HG03103 (cell line): ENCODE measurements at regions not wholly inside any gene's neighbourhood (a gene's known extent, or its start where the extent isn't known, plus 50 kb on each side); places are given as distances from the start of the nearest gene placed in this dataset.

Experiments used
- ATAC-seq: cut with Tn5 transposase; IDR thresholded peaks from one replicate; pipeline ENCODE4 v1.9.1; 2021; ENCODE audit warnings: low read depth; ENCODE audit not compliant: unreplicated experiment

DNA sequence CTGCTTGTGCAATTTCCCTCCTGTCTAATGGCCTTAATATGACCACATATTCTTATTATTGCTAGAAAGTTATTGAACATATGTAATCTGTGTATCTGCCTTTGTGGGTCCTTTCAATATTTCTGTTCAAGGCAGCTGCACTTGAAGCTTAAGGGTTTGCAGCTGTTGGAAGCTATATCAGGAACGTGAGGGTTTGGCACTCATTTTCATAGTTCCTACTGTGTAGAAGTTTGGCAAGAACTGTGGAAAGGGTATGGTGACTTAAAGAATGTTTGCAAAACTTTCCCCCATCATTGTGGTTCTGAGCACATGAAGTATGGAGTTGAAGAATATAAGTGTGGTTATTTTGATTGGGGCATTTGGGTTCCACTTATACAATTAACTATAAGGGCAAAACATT, 144.7 kb upstream of the SEMA3A start:
- ATAC-seq = no peak

DNA sequence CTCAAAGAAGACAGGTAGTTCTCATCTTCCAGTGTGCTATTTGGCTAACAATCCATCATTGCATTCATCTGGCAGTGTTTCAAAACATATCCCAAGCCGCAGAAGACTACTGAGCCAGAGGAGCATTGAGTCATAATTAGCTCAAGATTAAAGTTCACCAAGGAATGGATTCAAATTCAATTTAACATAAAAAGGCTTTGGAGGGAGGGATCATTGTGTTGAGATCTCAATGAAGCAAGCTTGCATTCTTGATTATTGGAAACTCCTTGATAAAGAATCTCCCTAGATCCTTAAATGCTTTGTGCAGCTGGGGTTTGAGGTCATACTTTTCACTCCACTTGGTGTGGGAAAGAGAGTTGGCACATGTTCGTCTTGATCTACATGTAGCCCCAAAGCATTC, 142.8 kb upstream of the SEMA3A start:
- ATAC-seq = no peak

DNA sequence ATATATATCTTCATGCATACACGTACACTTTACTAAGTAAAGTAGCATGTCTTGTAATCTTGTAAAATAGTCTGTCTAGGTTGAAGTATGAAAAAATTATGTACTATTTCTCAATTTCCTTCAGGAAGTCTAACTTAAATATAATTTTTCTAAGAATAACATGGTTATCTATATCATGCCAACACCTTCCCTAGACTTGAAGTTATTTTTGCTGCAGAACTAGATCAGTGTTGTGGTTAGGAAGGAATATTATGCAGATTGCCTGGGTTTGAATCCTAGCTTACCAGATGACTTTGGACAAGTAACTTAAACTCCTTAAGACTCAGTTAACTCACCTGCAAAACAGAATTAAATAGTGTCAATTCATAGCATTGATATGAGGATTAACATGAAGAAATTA, 142.2 kb upstream of the SEMA3A start:
- no peak for ATAC-seq

DNA sequence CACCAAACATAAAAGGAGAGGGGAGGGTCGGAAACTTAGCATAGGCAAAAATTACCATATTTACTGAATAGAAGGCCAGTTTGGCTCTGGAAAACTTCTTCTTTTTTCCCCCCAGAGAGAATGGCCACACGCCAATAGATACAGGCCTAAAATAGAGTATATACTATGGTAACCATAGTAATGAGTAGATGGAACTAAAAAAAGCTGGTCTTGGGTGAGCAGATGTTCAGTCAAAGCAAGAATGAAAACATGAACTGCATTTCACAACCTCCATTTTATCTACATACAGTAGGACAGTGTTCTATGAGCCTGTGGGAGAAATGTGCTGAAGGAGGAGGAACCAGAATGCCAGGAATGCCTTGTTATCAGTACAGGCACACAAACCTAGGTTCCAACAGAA, 141.7 kb upstream of the SEMA3A start:
- no peak for ATAC-seq

DNA sequence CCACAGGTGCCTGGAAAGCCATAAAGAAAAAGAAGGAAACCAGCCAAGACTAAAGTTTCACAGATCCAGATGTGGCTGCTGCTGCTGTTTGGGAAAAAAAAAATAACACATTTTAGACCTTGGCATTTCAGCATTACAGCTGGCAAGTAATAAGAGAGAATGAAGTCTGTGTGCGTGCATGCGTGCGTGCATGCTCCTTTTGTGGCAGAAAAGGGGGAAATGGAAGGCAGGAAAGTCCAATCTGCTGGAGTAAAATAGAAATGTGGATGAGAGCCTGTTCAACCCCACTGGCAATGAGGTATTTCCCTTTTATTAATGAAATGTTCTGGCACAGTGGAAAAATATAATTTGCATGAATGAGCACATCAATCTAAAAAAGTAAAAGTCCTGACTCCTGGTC, 137.0 kb upstream of the SEMA3A start:
- ATAC-seq = no peak

DNA sequence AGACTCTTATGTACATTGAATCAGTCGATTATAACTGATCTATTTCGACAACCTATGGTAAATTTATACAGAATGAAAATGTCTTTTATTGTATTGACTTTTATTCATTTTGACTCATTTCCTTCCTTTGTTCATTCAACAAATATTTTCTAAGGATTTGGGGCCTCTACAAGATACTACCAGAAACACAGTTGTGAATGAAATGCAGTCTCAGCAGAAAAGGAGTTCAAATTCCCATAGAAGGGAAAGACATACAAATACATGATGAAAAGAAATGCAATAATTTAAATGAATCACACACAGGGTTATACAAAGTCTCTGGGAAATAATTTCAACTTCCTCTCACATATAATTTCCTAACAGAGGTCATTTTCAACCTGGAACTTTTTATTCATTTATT, 134.0 kb upstream of the SEMA3A start:
- ATAC-seq = no peak

DNA sequence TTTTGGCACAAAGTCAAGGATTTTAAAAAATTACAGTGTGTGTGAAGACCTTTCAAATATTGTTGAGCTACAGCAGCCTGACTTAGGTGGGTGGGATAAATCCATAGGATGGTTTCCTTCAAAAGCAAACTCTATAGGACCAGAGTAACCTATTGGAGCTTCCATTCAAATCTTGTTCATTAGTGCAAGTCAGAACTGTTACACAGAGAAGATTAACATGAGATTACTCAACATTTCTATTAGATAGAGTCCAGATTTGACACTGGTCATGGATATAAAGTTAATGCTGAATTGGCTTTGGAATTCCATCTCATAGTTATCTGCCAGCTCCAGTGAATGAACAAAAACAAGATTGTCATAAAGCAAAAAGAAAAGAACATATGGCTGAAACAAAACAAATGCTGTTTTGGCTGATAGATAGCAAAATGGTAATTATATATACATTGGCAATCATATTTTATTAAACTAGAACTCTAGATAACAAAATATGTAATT, 129.6 kb upstream of the SEMA3A start:
- ATAC-seq = no peak

DNA sequence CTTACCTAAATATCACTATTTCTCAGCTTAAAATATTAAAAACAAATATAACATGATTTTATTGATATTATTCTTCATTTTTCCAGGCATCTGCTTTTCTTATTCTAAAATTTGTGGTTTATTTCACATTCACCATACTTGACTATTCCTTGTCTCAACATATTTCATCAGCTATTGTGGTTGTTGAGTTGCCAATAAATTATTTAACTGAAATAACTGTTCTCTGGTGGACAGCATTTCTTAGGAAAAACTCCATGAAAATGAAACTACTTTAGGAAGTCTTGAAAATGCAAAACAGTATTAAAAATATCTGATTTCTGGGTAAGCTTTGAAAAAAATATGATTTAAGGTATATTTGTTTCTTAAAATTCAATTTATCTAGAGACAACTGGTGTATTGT, 122.9 kb upstream of the SEMA3A start:
- no peak for ATAC-seq

DNA sequence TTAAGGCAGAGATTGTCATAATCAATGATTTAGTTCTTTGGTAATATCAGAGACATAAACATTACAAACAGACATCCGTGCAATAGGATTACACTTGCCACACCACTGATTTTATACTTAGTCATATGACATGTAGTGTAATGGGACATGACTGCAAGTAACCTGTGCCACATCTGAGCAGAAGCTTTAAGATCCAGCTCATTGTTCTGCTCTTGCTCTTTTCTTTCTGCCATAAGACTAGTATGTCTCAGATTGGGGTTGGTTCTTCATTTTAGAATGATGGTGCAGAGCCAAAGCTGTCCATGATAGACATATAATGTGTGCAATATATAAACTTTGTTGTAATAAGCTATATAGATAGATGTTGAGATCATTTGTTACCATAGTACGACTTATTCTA, 119.7 kb upstream of the SEMA3A start:
- no peak for ATAC-seq

DNA sequence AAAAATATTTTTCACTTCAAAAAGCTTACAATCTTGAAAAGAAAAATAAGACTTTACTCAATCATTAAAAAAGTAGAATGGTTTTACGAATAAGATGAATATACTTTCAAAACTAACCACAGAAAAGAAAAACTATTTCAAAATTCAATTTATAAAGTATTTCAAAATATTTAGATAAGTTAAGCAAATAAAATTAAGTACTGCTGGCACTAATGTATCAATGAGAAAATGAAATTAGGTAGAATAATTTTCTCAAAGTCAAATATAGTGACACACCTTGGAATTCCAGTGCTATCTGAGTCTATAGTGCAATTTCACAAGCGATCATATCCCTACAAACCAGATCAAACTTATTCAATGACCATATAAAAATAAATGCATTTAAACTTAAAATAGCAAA, 109.8 kb upstream of the SEMA3A start:
- no peak for ATAC-seq

DNA sequence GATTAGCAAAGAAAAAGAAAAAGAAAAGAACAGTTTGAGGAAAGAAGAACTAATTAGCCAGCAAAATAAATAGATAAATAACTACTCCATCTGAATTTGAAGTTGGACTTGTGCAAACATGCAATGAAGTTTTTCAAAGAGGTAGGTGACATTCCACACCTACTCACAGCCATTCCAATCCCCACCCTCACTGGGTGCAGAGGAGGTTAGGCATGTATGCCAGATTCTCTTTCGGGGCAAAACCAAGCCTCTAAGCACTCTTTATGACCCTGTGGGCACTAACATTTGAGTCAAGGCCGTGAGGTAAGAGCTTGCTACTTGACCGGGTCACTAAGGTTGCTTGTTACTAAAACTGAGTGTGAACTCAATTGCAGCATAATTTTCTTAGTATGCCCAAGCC, 108.4 kb upstream of the SEMA3A start:
- ATAC-seq = no peak

DNA sequence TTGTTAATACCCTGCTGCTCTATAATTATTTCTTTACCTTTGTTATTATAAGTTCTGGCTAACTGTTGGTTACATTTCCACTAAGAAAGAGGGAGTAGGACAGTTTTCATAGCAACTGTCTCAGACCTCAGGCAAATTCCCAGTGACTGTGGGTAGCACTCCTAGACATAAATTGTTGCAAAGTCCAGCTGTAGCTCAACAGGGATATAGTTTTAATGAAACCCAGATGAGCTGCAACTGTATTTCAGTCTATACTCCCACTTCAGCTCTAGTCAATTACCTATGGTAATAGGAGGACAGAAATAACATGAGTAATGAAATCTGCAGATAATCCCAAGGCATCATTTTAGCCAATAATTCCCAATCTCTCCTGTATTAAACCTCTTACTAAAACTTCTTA, 103.0 kb upstream of the SEMA3A start:
- ATAC-seq = no peak

DNA sequence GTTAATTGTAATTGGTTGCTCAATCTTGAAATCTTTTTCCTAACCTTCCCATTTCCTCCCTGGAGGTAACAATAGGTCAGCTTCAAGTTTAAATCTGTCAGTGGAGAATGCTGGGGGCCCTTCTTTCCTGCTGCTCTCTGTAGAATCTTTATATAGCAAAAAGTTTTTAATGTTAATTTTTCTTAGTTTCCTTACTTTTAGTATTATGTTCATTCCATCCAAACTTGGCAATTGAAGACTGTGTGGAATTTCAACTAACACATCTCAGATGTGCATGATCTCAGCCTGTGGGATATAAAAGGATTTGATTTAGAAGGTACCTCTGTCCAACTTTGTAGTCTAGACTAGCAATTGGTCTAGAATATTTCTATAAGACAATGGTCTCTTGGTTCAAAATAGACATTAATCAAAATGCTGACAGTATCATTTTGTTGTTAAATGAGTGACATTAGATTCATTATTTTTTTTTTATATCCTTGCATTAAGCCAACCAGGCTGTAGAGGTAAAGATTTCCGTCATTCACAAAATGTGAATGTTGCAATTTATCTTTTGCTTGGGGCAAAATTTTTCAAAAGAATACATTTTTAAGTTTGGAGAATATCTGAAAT, 100.4 kb upstream of the SEMA3A start:
- ATAC-seq = no peak

DNA sequence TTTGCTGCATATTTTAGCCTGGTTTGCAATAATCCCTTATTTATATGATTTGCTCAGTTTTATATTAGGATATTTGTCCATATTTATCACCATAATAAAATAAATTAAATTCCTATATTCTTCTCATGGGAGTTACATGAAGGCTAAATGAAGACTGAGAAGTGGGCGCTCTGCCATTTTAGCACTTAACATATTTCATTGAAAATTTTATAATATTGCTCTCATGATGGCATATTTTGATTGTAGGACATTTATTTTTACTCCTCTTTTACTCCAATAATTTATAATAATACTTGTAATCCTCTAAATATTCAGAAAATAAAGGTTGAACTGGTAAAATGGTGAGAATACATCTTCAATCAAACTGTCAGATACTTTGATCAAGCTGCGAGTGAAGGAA, 99.8 kb upstream of the SEMA3A start:
- no peak for ATAC-seq

DNA sequence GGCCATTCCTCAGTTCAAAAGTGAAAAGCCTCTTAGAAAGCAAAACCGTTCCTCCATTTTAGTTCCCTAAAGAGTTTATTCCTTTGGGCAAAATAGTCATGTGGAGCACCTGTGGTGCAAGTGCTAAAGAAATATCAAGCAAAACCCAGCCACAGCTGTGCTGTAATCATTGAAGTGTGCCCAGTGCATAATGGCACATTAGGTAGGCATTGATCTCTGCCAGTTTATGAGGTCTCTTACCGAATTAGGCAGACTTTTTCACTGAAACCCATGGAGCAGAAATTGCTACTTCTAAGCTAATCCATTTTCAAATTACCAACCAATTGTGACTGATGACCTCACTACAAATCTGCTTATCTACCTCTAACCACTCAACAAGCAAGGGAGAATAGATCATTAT, 97.2 kb upstream of the SEMA3A start:
- no peak for ATAC-seq

DNA sequence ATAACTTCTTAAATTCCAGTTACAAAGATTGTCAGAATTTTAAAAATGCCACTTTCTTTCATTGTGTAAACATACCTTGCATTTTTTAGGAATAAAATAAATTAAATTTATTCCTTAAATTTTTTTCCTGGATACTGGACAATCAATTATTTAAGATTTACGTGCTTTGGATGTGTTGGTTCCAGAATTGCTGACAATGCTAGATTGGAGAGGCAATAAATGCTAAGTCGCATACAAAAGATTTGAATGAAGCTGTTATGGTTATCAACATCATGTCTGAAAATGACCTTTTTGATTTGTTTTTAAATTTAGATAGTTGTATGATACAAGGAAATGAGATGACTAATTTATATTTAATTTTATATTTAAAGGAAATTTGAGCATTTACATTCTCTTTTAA, 89.2 kb upstream of the SEMA3A start:
- ATAC-seq = no peak

DNA sequence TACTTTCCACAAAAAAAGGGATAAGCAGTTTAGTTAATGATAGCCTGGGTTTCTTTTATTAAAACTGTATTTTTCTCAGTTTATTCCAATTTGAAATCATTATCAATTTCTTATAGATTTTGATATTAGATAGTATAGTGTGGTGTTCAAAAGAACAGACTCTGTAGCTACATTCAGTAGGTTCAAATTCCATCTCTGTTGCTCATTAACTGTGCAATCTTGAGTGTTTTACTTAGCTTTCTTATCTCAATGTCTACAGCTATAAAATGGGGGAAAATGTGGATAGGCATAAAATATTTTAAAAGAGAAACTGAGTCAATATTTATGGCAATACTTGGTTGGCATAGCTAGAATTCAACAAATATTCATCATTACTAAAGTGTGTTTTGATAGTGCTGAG, 86.9 kb upstream of the SEMA3A start:
- no peak for ATAC-seq

DNA sequence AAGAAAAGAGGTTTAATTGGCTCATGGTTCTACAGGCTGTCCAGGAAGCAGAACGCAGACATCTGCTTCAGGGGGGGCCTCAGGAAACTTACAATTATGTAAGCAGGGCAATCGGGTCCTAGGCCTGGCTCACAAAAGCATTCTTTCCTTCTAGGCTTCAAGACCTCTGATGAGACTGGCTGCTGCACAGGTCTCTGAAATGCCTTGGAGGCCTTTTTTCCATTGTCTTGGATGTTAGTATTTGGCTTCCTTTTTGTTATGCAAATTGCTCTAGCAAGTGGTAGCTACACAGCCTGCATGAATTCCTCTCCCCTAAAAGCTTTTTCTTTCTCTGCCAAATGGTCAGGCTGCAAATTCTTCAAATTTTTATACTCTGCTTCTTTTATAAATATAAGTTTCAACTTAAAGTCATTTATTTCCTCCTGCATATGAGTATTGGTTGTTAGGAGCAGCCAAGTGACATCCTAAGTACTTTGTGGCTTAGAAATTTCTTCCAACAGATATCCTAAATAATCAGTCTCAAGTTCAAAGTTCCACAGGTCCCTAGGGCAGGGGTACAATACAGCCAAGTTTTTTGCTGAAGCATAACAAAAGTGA, 83.1 kb upstream of the SEMA3A start:
- ATAC-seq = no peak

DNA sequence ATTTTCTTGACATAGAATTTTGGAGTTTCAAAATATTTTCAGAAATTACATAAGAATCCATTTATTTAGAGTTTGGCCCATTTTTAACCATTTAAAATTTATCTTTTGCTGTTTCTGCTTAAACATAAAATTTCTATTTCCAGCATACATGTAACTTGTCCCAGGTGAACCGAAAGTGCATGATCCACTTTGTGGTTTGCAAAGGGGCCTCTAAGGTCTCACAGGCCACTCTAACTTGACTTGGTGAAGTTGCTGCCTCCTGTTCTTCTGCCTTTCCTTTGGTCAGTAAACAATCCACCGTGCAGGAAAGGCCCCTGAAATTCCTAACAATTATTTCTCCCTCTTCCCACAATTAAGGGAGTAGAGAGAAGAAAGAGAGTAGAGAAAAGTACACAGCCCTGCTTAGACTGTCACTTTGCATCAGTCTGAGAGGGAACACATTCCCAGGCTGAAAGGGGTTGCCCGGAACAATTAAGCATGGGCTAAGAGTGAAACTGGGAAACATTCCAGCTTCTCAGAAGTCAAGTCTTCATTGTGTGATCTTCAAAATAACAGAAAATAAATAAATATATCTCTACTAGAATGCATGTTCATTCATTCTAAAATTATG, 79.5 kb upstream of the SEMA3A start:
- ATAC-seq = no peak

DNA sequence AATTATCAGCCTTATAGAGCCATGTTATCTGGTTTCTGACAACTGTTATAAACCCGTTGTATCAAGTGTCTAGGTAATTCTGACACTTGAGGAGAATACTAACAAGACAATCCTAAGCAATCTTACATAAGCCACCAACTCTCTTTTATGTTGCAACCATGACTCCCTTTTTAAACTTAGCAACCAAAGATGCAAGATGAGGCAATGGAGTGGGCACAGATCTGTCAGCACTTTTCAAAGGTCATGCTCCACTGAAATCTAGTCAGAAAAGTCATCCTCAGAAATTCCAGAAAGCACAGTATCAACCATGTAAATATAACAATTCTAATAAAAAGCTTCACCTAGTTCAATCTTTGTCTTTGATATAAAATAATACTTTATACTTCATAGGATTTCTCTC, 77.0 kb upstream of the SEMA3A start:
- no peak for ATAC-seq

DNA sequence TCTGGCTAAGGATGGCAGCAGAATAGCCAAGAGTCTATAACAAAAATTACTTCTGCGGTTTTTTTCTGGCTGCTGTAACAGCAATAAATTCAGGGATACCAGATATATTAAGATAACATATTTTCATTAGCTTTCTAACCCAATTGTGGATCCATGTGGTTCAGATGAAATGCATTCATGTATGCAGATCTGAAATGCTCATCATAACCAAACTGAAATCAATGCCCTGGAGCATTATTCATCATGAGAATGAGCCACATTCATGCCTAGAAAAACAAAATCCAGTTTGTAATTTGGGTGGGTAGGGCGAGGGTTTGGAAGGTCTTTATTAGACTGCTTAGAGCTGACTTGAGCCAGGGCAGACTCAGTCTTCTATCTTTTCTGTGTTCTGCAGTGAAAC, 69.8 kb upstream of the SEMA3A start:
- ATAC-seq = no peak

DNA sequence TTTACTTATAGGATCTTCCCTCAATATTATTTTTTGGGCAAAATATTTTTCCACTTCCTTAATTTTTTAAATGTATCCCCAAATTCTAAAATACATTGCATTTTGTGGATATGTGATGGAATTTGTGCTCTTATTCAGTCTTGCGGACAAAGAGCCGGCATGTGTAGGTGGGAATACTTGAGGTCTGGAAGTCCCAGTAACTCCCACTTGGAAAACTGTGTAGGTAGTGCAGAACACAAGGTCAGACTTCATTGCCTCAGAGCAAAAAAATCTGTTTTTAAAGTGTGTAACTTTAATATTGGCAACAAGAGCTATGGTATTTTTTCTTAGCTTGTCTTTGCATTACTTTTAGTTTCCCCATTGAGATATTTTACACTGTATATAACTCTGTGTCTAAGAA, 68.5 kb upstream of the SEMA3A start:
- ATAC-seq = no peak
